Activated naive CD8-positive, alpha-beta T cell treated with anti-CD3 and anti-CD28 coated beads, Interleukin-2, amount 10 ng/mL, durations not matched to agents 7 days and 5 days (primary cell): ENCODE measurements at regions not wholly inside any gene's neighbourhood (a gene's known extent, or its start where the extent isn't known, plus 50 kb on each side); places are given as distances from the start of the nearest gene placed in this dataset.
"Not testable (repeated sequence)": the region's sequence is repeated elsewhere in the genome, so short reads cannot be mapped to it uniquely, and the experiment has no call there.

Experiments used
- ATAC-seq: fragments of 150-1000 bp; cut with Tn5 transposase; one replicate; pipeline ENCODE4 v1.10.0; 2021; ENCODE audit warnings: low read depth, moderate library complexity
- POLR2A ChIA-PET: fragments of 350-600 bp; sonication (Branson Sonifier 250); formaldehyde crosslinking; loops from one replicate; lab custom pipeline; 2021; ENCODE audit warnings: antibody characterized with exemption; lab: Charles Lee
- DNase-seq: peaks from one replicate; pipeline ENCODE4 v3.0.0; 2021
- H3K27ac Mint-ChIP-seq: one replicate; pipeline ENCODE4 v1.8.0; 2022; ENCODE audit warnings: mild to moderate bottlenecking, mixed read lengths
- H3K27me3 Mint-ChIP-seq: one replicate; pipeline ENCODE4 v1.8.0; 2022; ENCODE audit warnings: mild to moderate bottlenecking, moderate library complexity, mixed read lengths
- H3K36me3 Mint-ChIP-seq: one replicate; pipeline ENCODE4 v1.8.0; 2021; ENCODE audit warnings: mild to moderate bottlenecking, mixed read lengths
- H3K4me1 Mint-ChIP-seq: one replicate; pipeline ENCODE4 v1.8.0; 2021; ENCODE audit warnings: mixed read lengths
- H3K4me3 Mint-ChIP-seq: one replicate; pipeline ENCODE4 v1.8.0; 2022; ENCODE audit warnings: mild to moderate bottlenecking, moderate library complexity, mixed read lengths
- H3K9me3 Mint-ChIP-seq: one replicate; pipeline ENCODE4 v1.8.0; 2021; ENCODE audit warnings: mixed read lengths

DNA sequence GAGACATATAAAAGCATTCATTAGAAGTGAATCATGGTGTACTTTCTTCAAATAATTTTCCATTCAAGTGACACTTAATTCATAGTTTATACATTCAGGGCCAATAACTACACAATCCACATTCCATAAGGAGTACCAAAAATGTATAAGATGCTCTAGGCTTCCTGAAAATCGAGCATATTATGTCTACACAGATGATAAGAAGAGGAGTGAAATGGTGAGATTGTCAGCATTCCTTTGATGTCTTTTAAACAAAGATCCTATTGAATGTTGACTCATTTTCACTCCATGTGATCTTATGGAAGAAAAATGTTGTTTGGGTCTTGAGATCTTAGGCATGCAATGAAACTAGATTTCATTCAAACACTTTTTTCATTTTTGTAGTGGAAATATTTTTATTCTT lies 843.2 kb downstream of the KCNA4 start:
- H3K27me3 Mint-ChIP-seq = no peaks in the 10 kb centered on the region
- no peak overlapping the region for H3K27ac Mint-ChIP-seq
- peaks cover 2% of the 10 kb centered on the region for H3K9me3 Mint-ChIP-seq
- H3K4me1 Mint-ChIP-seq = no peaks in the 10 kb centered on the region
- POLR2A ChIA-PET = no interaction called here
- no peak overlapping the region for H3K4me3 Mint-ChIP-seq
- no peak for ATAC-seq
- DNase-seq = no peak
- H3K36me3 Mint-ChIP-seq = no peaks in the 10 kb centered on the region

DNA sequence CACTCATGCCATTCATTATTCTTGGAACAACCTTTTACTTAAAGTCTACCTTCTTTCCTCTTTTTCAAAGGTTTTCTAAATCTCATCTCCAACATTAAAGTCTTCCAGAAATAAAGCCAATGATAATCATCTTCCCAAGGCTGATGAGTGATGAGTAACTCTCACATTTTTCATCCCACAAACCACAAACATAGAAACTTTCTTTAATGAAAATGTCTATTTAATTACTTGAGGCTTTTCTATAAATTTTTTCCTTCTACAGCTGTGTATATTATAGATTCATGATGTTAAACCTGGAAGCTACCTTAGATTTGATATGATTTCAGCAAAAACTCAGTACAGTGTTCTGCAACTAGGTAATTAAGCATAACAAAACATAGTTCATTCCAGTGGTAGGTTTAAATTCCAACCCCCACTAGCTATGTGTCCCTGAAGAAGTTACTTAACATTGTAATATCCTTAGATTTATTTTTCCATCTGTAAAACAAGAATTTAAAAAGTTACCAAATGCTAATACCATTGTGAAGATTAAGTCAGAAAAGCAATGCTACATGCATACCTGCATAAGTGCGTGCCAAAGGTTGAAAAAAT lies 845.4 kb downstream of the KCNA4 start:
- no peaks in the 10 kb centered on the region for H3K9me3 Mint-ChIP-seq
- H3K4me1 Mint-ChIP-seq = no peaks in the 10 kb centered on the region
- no peak overlapping the region for H3K4me3 Mint-ChIP-seq
- DNase-seq (no peak), ATAC-seq (no peak)
- POLR2A ChIA-PET = no interaction called here
- H3K36me3 Mint-ChIP-seq = no peaks in the 10 kb centered on the region
- no peaks in the 10 kb centered on the region for H3K27me3 Mint-ChIP-seq
- no peak overlapping the region for H3K27ac Mint-ChIP-seq

DNA sequence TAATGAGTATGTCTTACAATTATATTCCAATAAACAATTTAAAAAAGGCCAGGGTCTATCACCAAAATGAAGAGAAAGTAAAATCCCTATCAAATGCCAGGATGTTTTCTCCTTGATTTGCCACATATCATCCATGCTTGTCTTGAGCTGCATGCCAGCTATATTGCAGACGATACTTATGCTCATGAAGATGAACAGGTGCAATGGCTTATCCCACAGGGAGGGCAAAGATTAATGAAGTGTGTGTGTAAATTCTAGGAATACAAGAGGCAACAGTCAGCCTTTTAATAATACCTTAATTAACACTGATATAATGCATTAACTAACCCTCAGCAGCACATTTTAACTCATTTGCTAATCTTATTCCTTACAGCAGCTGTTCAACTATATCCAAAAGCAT lies 850.5 kb downstream of the KCNA4 start:
- Mint-ChIP-seq H3K4me1 (no peaks in the 10 kb centered on the region), H3K9me3 (no peaks in the 10 kb centered on the region), H3K27ac (no peak overlapping the region), H3K27me3 (no peaks in the 10 kb centered on the region), H3K4me3 (no peak overlapping the region), H3K36me3 (no peaks in the 10 kb centered on the region)
- no peak for ATAC-seq
- DNase-seq = no peak
- POLR2A ChIA-PET = no interaction called here

DNA sequence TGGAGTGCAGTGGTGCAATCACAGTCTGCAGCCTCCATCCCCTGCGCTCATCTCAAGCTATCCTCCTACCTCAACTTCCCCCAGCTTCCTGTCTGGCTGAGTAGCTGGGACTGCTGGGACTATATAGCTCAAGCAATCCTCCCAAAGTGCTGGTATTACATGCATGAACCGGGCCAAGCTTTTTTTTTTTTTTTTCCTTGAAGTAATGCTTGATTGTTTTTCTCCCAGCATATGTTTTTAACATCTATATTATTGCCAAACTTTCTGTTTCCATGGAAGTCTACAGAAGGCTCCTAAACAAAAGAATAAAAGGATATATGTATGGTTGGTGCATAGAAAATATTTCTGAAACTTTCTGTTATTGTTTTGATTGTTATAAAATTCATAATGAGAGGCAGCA lies 853.6 kb downstream of the KCNA4 start:
- H3K27ac Mint-ChIP-seq = no peak overlapping the region
- H3K4me3 Mint-ChIP-seq = no peak overlapping the region
- no peaks in the 10 kb centered on the region for H3K27me3 Mint-ChIP-seq
- no peaks in the 10 kb centered on the region for H3K36me3 Mint-ChIP-seq
- no peaks in the 10 kb centered on the region for H3K9me3 Mint-ChIP-seq
- H3K4me1 Mint-ChIP-seq = no peaks in the 10 kb centered on the region
- DNase-seq (no peak), ATAC-seq (no peak)
- POLR2A ChIA-PET = no interaction called here

DNA sequence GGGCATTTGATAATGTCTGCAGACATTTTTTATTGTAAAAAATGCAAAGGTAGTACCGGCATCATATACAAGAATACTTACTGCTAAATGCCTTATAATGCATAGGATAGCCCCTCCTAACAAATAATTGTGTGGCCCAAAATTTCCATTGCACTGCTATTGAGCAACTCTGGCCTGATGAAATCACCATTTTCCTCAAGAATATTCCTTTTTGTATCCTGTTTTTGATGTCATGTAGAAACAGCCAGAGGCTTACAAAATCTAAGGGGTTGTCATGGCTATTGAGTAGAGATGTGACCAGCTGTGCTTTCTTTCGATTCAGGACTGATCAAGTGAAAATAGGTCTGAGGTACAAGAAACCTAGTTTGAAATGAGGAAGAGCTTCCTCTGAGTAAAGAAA lies 854.3 kb downstream of the KCNA4 start:
- no peaks in the 10 kb centered on the region for H3K9me3 Mint-ChIP-seq
- H3K4me3 Mint-ChIP-seq = no peak overlapping the region
- POLR2A ChIA-PET = no interaction called here
- H3K27me3 Mint-ChIP-seq = no peaks in the 10 kb centered on the region
- H3K27ac Mint-ChIP-seq = no peak overlapping the region
- no peaks in the 10 kb centered on the region for H3K4me1 Mint-ChIP-seq
- ATAC-seq (no peak), DNase-seq (no peak)
- H3K36me3 Mint-ChIP-seq = no peaks in the 10 kb centered on the region

DNA sequence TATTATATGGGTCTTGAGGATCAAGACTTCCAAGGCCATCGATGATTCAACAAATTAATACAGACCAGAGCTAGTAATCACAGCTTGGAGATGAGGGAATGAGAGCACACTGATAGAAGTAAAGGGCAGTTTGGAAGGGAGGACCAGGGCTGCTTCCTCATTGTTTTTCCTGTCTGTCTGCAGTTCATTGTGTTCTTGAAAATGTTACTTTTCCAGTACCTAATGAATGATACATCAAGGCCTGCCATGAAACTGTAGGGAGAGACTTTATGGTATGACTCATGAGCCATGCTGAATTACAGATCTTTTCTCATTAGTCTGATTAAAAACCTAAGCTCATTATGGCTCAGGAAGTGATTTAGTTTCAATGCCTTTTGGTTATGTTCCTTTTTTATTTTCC lies 855.6 kb downstream of the KCNA4 start:
- H3K27ac Mint-ChIP-seq = no peak overlapping the region
- no peak for DNase-seq
- no peaks in the 10 kb centered on the region for H3K9me3 Mint-ChIP-seq
- no peaks in the 10 kb centered on the region for H3K36me3 Mint-ChIP-seq
- no peaks in the 10 kb centered on the region for H3K27me3 Mint-ChIP-seq
- no peak for ATAC-seq
- H3K4me3 Mint-ChIP-seq = no peak overlapping the region
- H3K4me1 Mint-ChIP-seq = no peaks in the 10 kb centered on the region
- POLR2A ChIA-PET = no interaction called here

DNA sequence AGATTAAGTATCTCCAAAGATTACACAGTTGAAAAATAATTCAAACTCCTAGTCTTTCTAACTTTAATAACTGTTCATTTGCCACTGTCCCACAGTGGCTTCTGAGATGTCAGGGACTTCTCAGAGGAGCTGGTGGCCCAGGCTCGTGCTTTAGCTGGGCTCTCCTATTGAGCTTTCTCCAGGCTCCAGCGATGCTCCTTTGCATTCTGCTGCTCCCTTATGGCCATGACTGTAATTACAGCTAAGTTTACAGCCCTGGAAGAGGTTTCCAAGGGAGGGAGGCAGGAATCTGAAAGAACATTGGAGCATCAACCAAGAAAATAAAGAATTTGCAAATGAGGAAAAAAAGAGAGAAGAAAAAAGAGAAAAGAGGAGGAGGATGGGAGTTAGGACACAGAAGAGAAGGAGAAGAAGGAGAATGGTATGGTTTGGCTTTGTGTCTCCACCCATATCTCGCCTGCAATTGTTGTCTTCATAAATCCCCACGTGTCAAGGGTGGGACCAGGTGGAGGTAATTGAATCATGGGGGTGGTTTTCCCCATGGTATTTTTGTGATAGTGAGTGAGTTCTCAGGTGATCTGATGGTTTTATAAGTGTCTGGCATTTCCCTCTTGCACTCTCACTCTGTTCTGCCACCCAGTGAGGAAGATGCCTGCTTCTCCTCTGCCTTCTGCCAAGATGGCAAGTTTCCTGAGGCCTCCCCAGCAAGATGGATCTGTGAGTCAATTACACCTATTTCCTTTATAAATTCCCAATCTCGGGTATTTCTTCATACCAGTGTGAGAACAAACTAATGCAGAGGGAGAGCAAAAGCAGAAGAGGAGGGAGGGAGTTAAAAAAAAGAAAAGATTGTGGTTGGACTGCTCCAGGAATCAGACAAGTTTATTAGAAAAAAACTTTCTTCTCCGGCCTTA lies 857.0 kb downstream of the KCNA4 start:
- DNase-seq = no peak
- no peaks in the 10 kb centered on the region for H3K4me1 Mint-ChIP-seq
- ATAC-seq = no peak
- no peaks in the 10 kb centered on the region for H3K9me3 Mint-ChIP-seq
- H3K27ac Mint-ChIP-seq = no peak overlapping the region
- no peaks in the 10 kb centered on the region for H3K36me3 Mint-ChIP-seq
- POLR2A ChIA-PET = no interaction called here
- no peaks in the 10 kb centered on the region for H3K27me3 Mint-ChIP-seq
- no peak overlapping the region for H3K4me3 Mint-ChIP-seq

DNA sequence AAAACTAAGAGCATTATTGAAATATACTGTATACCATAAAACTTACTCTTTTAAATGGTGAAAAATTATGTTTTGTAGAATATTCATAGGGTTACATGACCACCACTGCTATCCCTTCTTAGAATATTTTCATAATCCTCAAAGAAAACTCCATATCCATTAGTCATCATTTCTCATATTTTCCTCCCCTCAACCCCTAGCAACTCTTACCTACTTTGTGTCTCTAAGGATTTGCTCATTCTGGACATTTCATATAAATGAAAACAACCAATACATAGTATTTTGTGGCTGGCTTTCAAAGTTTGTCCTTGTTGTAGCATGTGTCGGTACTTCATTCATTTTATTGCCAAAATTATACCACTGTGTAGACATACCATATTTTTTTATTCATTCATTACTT lies 863.8 kb downstream of the KCNA4 start:
- H3K4me1 Mint-ChIP-seq = no peaks in the 10 kb centered on the region
- POLR2A ChIA-PET = no interaction called here
- no peak overlapping the region for H3K27ac Mint-ChIP-seq
- no peaks in the 10 kb centered on the region for H3K36me3 Mint-ChIP-seq
- no peak overlapping the region for H3K4me3 Mint-ChIP-seq
- H3K9me3 Mint-ChIP-seq = no peaks in the 10 kb centered on the region
- DNase-seq = no peak
- H3K27me3 Mint-ChIP-seq = no peaks in the 10 kb centered on the region
- ATAC-seq = no peak

DNA sequence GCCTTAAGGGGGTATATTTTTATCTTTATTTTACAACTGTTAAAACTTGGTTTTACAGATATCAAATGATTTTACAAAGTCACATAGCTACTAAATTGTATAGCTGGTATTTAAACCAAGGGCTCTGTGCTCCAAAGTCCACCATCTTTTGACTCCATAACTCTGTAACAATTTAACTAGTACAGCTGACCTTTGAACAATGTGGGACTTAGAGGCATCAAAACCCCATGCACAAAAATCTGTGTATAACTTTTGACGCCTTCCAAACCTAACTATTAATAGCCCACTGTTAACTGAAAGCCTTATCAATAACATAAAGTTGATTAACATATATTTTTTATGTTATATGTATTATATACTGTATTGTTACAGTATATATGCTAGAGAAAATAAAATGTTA lies 874.3 kb downstream of the KCNA4 start:
- H3K4me1 Mint-ChIP-seq, DNase-seq, H3K36me3 Mint-ChIP-seq: not testable (repeated sequence)

DNA sequence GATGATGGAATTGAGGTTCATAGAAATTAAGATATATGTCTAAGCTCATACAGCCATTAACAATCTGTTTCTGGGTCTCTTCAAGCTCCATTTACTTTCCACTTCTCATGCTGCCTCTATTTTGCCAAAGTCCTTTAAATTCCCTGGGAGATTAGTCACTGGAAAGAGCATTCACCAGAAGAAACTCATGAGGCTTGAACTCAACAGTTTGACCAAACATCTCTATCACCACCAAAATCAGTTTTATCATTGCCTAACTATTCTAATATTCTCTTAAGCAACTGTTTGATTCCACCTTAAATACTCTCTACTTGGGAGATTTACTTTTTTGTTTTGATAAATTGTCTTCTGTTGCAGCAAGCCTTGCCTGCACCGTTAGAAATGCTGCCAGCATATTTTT lies 881.3 kb downstream of the KCNA4 start:
- Mint-ChIP-seq H3K27me3 (no peaks in the 10 kb centered on the region), H3K36me3 (no peaks in the 10 kb centered on the region), H3K27ac (no peak overlapping the region), H3K4me3 (no peak overlapping the region), H3K9me3 (peaks cover 4% of the 10 kb centered on the region), H3K4me1 (no peaks in the 10 kb centered on the region)
- ATAC-seq (no peak), DNase-seq (no peak)
- POLR2A ChIA-PET = no interaction called here

More for the DNA sequence above, 874.3 kb downstream of the KCNA4 start:
- H3K27ac Mint-ChIP-seq, H3K4me3 Mint-ChIP-seq, POLR2A ChIA-PET, ATAC-seq, H3K9me3 Mint-ChIP-seq, H3K27me3 Mint-ChIP-seq: not testable (repeated sequence)

DNA sequence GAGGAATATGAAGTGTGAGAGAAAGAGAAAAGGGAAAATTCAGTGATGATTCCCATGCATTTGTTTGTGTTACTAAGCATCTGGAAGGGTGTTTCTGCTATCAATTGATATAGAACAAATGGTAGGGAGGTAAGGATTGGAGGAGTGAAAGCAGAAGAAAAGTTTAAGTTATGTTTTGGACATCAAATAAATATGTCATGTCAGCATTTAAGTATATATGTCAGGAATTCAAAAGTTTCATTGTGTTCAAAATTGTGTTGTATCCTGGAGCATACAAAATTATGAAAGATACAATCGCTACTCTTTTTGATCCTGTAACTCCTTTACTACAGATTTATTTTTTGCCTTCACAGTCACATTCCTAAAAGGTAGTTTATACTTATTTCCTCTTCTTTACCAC lies 885.8 kb downstream of the KCNA4 start:
- DNase-seq (no peak), ATAC-seq (no peak)
- no peaks in the 10 kb centered on the region for H3K27me3 Mint-ChIP-seq
- no peaks in the 10 kb centered on the region for H3K4me1 Mint-ChIP-seq
- no peak overlapping the region for H3K4me3 Mint-ChIP-seq
- POLR2A ChIA-PET = no interaction called here
- no peaks in the 10 kb centered on the region for H3K36me3 Mint-ChIP-seq
- peaks cover 1% of the 10 kb centered on the region for H3K9me3 Mint-ChIP-seq
- no peak overlapping the region for H3K27ac Mint-ChIP-seq

DNA sequence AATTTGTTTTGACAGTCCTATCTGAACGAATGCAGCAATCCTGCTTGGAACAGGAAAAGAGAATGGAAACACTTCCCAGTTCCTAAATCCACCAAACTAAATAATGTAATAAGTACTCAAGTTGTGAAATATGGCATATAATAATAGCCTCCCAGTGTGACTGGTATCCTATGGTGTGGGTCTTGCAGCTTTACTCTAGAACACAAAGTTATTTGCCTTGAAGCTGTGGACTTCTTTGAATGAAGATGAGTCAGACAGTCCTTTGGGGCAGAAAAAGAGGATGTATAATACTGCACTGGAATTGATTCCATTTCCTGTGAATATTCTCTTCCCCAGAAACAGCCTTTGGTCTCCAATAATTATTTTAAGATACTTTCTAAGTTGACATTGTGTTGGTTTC lies 887.0 kb downstream of the KCNA4 start:
- Mint-ChIP-seq H3K9me3 (no peaks in the 10 kb centered on the region), H3K27ac (no peak overlapping the region), H3K27me3 (no peaks in the 10 kb centered on the region), H3K36me3 (no peaks in the 10 kb centered on the region), H3K4me3 (no peak overlapping the region), H3K4me1 (no peaks in the 10 kb centered on the region)
- ATAC-seq (no peak), DNase-seq (no peak)
- POLR2A ChIA-PET = no interaction called here

DNA sequence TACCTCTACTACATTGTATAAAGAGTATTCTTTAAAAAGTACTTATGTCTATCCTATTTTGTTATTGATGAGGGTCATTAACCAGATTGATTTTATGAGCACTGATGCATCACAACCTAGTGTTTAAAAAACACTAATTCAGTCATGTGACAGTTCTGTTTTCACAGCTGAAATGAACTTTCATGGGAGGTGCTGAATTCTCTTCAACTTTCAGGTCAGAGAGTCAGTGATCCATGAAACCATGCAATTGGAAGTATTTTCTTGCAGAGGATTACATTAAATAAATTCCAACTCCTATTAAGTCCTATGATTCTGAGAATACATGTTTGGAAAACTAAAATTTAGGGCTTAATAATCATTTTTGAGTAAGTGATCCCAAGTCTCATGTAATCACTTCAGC lies 889.4 kb downstream of the KCNA4 start:
- POLR2A ChIA-PET = no interaction called here
- ATAC-seq = no peak
- Mint-ChIP-seq H3K4me1 (no peaks in the 10 kb centered on the region), H3K27me3 (no peaks in the 10 kb centered on the region), H3K4me3 (no peak overlapping the region), H3K9me3 (no peaks in the 10 kb centered on the region), H3K27ac (no peak overlapping the region), H3K36me3 (no peaks in the 10 kb centered on the region)
- DNase-seq = no peak

DNA sequence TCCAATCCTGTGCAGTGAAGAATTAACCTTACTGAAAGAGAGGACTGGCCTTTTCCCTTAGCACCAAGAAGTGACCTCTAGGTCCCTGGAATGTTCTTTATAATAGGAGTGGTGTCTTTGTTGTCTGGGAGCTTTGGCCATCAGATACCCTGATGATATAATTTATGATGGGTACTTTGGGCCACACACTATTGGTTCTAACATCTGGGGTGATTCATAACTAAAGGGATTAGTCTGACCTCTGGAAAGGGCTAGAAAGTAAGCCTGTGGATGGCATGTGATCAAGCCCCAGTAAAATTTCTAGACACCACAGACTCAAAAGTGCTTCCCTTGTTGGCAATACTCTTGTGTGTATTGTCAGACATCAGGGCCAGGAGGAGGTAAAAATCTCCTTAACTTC lies 891.2 kb downstream of the KCNA4 start:
- H3K4me1 Mint-ChIP-seq = no peaks in the 10 kb centered on the region
- H3K4me3 Mint-ChIP-seq = no peak overlapping the region
- H3K36me3 Mint-ChIP-seq = no peaks in the 10 kb centered on the region
- DNase-seq = no peak
- H3K27ac Mint-ChIP-seq = no peak overlapping the region
- H3K9me3 Mint-ChIP-seq = no peaks in the 10 kb centered on the region
- POLR2A ChIA-PET = no interaction called here
- ATAC-seq = no peak
- H3K27me3 Mint-ChIP-seq = no peaks in the 10 kb centered on the region
